Endothelial cell of umbilical vein (primary cell): ENCODE measurements at regions not wholly inside any gene's neighbourhood (a gene's known extent, or its start where the extent isn't known, plus 50 kb on each side); places are given as distances from the start of the nearest gene placed in this dataset.

ENCODE experiments used
- BruUV-seq: library from RNA; stranded (reverse); fragments of 400-500 nt; replicated peaks from 2 replicates; lab custom pipeline; 2021; lab: Mats Ljungman, UMichigan
- CTCF ChIA-PET: fragments of 300-600, 350-600 bp; sonication (Branson Sonifier 250); formaldehyde crosslinking; loops from one replicate; lab custom pipeline; 2021; ENCODE audit warnings: antibody characterized with exemption, inconsistent platforms; lab: Charles Lee
- POLR2A ChIA-PET: fragments of 300-600, 350-600 bp; sonication (Branson Sonifier 250); formaldehyde crosslinking; loops from one replicate; lab custom pipeline; 2021; ENCODE audit warnings: antibody characterized with exemption, inconsistent platforms; lab: Charles Lee
- DNase-seq: peaks from one replicate; pipeline ENCODE4 v3.0.0-alpha.2; 2011; ENCODE audit warnings: low read depth, low spot score
- FAIRE-seq: peaks from 2 replicates; lab custom pipeline; 2011; peaks lifted over from hg19 to GRCh38; lab: Jason Lieb, UNC
- H2AFZ ChIP-seq: 2 replicates; pipeline ENCODE4 v1.6.0; 2012; ENCODE audit warnings: low read depth, low read length, control low read depth, inconsistent platforms
- H3K27ac ChIP-seq: 2 replicates; pipeline ENCODE4 v1.5.1; 2011; ENCODE audit warnings: low read depth, mild to moderate bottlenecking, control low read depth, low read length, moderate library complexity; ENCODE audit not compliant: insufficient read depth
- H3K27me3 ChIP-seq, 2 experiments: 2 replicates each; pipeline versions ENCODE4 v1.6.0 to v1.6.1; 2011; ENCODE audit warnings: low read length in 2 of 2, mixed read lengths in 1 of 2; ENCODE audit not compliant: control insufficient read depth in 2 of 2, insufficient read depth in 2 of 2
- H3K36me3 ChIP-seq, 2 experiments: 2 replicates in 1 of 2; 3 replicates in 1 of 2; pipeline ENCODE4 v1.5.1; 2011; ENCODE audit warnings: low read length in 2 of 2, mild to moderate bottlenecking in 1 of 2, moderate library complexity in 1 of 2; ENCODE audit not compliant: control insufficient read depth in 2 of 2, insufficient read depth in 2 of 2; ENCODE audit errors: extremely low read depth in 1 of 2
- H3K4me1 ChIP-seq: 3 replicates; pipeline ENCODE4 v1.5.1; 2011; ENCODE audit warnings: mild to moderate bottlenecking, low read length; ENCODE audit not compliant: control insufficient read depth, insufficient read depth; ENCODE audit errors: extremely low read depth
- H3K4me2 ChIP-seq: 2 replicates; pipeline ENCODE4 v1.6.1; 2011; ENCODE audit warnings: low read length, control low read depth, mixed read lengths; ENCODE audit not compliant: insufficient read depth
- H3K4me3 ChIP-seq, 3 experiments: fragments of 200-600 bp in 1 of 3; sonication (generic), shearing (Covaris generic) in 1 of 3; replicated peaks in 1 of 3; 2 replicates each; pipeline ENCODE4 v1.5.1; 2011 to 2016; ENCODE audit warnings: control low read depth in 3 of 3, low read length in 3 of 3, mild to moderate bottlenecking in 2 of 3, inconsistent platforms in 1 of 3, low read depth in 1 of 3, moderate library complexity in 1 of 3; ENCODE audit not compliant: insufficient read depth in 1 of 3
- H3K79me2 ChIP-seq: 2 replicates; pipeline ENCODE4 v1.6.0; 2012; ENCODE audit warnings: low read length, inconsistent platforms; ENCODE audit not compliant: control insufficient read depth, insufficient read depth
- H3K9ac ChIP-seq: replicated peaks from 2 replicates; pipeline ENCODE3; 2011; ENCODE audit warnings: low read length, control low read depth; ENCODE audit not compliant: insufficient read depth; ENCODE audit errors: extremely low read depth
- H3K9me1 ChIP-seq: replicated peaks from 3 replicates; pipeline ENCODE4 v1.6.0; 2011; ENCODE audit warnings: mild to moderate bottlenecking, low read length; ENCODE audit not compliant: control insufficient read depth, insufficient read depth; ENCODE audit errors: extremely low read depth
- H3K9me3 ChIP-seq: replicated peaks from 2 replicates; pipeline ENCODE4 v1.5.1; 2012; ENCODE audit warnings: low read length, inconsistent platforms; ENCODE audit not compliant: control insufficient read depth, insufficient read depth
- H4K20me1 ChIP-seq: replicated peaks from 2 replicates; pipeline ENCODE3; 2011; ENCODE audit warnings: mild to moderate bottlenecking, low read length; ENCODE audit not compliant: control insufficient read depth, insufficient read depth; ENCODE audit errors: extremely low read depth
- EZH2 ChIP-seq: IDR thresholded peaks from 2 replicates; pipeline ENCODE4 v1.6.1; 2012; ENCODE audit warnings: borderline replicate concordance, low read depth, mild to moderate bottlenecking, moderate library complexity, low read length, inconsistent platforms; ENCODE audit not compliant: severe bottlenecking
- FOS ChIP-seq: IDR thresholded peaks from 2 replicates; pipeline ENCODE4 v1.6.1; 2011; ENCODE audit warnings: mild to moderate bottlenecking, low read length, moderate library complexity, borderline replicate concordance; ENCODE audit not compliant: insufficient read depth
- GATA2 ChIP-seq: IDR thresholded peaks from 2 replicates; pipeline ENCODE4 v1.7.0; 2011; ENCODE audit warnings: low read depth, mild to moderate bottlenecking, moderate library complexity, mixed read lengths, low read length; ENCODE audit not compliant: insufficient read length, insufficient read depth
- JUN ChIP-seq: IDR thresholded peaks from 2 replicates; pipeline ENCODE4 v1.6.1; 2011; ENCODE audit warnings: borderline replicate concordance, low read depth; ENCODE audit not compliant: insufficient read length, insufficient read depth
- MYC ChIP-seq: IDR thresholded peaks from one replicate; pipeline ENCODE4 v1.6.1; 2011; ENCODE audit warnings: mild to moderate bottlenecking, low read depth, low read length
- POLR2A ChIP-seq: IDR thresholded peaks from 2 replicates; pipeline ENCODE4 v1.6.1; 2012; ENCODE audit warnings: low read depth, mild to moderate bottlenecking, control low read depth, low read length
- POLR2AphosphoS5 ChIP-seq: IDR thresholded peaks from 2 replicates; pipeline ENCODE4 v1.6.1; 2012; ENCODE audit warnings: low read depth, mild to moderate bottlenecking, control low read depth, low read length, moderate library complexity; ENCODE audit not compliant: insufficient read depth
- dilution Hi-C: fragments of 300-500 bp; cut with MboI; formaldehyde crosslinking; loops from one replicate; pipeline ENCODE4 v1.15.0; 2019; ENCODE audit warnings: low sequenced_read_pairs; ENCODE audit not compliant: extremely low pct_ligation_motif_present
- intact Hi-C: fragments of 100-400 bp; cut with micrococcal nuclease; formaldehyde crosslinking; loops from one replicate; pipeline ENCODE4 v1.10.0; 2022
- TF ChIP-seq, protein P1 (sequence below), 2 donors: IDR thresholded peaks; 1 replicate in 1 of 2; 2 replicates in 1 of 2; pipeline ENCODE4 v1.5.1; 2011; ENCODE audit warnings: low read length in 2 of 2, mild to moderate bottlenecking in 2 of 2, moderate library complexity in 2 of 2, control low read depth in 1 of 2, inconsistent platforms in 1 of 2, low read depth in 1 of 2; ENCODE audit not compliant: insufficient read depth in 1 of 2; ENCODE audit errors: extremely low read depth in 1 of 2
- TF ChIP-seq, protein P2 (sequence below): IDR thresholded peaks from 2 replicates; pipeline ENCODE4 v1.6.1; 2011; ENCODE audit not compliant: insufficient read depth, insufficient read length

DNA sequence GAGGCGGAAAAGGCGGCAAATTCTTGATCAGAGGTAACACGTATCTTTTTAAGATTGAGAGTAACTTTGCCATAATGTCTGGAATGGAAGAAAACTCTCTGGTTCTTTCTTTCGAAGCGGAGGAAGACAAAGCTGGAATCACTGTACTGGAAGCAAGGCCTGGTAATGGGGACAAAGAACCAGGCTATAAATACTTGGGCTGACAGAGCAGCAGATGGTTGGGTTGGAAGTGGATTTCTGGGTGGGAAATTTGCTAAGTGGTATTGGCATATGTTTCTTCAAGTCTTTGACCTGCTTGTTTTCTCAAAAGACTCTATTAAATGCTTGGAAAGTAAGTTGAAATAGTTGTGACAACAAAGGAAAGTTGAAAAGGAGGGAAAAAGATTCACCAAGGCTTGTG lies 87.3 kb upstream of the SFMBT2 start:
- DNase-seq: no peak
- no TSS peak for BruUV-seq
- no peaks in the 10 kb centered on the region for H4K20me1 ChIP-seq
- POLR2A ChIA-PET: no interaction called here
- H2AFZ ChIP-seq: no peak overlapping the region
- no peaks in the 10 kb centered on the region for H3K9me1 ChIP-seq
- no peak overlapping the region for H3K9ac ChIP-seq
- H3K9me3 ChIP-seq: no peaks in the 10 kb centered on the region
- CTCF ChIA-PET: no interaction called here
- dilution Hi-C loops: no loop called here
- no peak for TF ChIP-seq POLR2A
- no peak for TF ChIP-seq MYC
- no peak for TF ChIP-seq POLR2AphosphoS5
- TF ChIP-seq GATA2: no peak
- TF ChIP-seq EZH2: no peak
- TF ChIP-seq JUN: no peak
- TF ChIP-seq, protein P1, sequence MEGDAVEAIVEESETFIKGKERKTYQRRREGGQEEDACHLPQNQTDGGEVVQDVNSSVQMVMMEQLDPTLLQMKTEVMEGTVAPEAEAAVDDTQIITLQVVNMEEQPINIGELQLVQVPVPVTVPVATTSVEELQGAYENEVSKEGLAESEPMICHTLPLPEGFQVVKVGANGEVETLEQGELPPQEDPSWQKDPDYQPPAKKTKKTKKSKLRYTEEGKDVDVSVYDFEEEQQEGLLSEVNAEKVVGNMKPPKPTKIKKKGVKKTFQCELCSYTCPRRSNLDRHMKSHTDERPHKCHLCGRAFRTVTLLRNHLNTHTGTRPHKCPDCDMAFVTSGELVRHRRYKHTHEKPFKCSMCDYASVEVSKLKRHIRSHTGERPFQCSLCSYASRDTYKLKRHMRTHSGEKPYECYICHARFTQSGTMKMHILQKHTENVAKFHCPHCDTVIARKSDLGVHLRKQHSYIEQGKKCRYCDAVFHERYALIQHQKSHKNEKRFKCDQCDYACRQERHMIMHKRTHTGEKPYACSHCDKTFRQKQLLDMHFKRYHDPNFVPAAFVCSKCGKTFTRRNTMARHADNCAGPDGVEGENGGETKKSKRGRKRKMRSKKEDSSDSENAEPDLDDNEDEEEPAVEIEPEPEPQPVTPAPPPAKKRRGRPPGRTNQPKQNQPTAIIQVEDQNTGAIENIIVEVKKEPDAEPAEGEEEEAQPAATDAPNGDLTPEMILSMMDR (IDR thresholded peaks at IDR 0.05; ENCODE audit: extremely low read depth in 1 of 2, insufficient read depth in 1 of 2, low read depth in 1 of 2, low read length in 2 of 2): no peak
- TF ChIP-seq, protein P2, sequence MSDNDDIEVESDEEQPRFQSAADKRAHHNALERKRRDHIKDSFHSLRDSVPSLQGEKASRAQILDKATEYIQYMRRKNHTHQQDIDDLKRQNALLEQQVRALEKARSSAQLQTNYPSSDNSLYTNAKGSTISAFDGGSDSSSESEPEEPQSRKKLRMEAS: no peak
- no peak for TF ChIP-seq FOS
- no peak overlapping the region for H3K27ac ChIP-seq
- no peaks in the 10 kb centered on the region for H3K79me2 ChIP-seq
- FAIRE-seq: no peak
- no peaks in the 10 kb centered on the region for H3K36me3 ChIP-seq
- intact Hi-C loops: no loop called here
- no peak overlapping the region for H3K4me2 ChIP-seq
- no peaks in the 10 kb centered on the region for H3K27me3 ChIP-seq
- H3K4me1 ChIP-seq: no peaks in the 10 kb centered on the region
- H3K4me3 ChIP-seq: no peak overlapping the region
